COLO668 (cell line): ENCODE measurements at regions not wholly inside any gene's neighbourhood (a gene's known extent, or its start where the extent isn't known, plus 50 kb on each side); places are given as distances from the start of the nearest gene placed in this dataset.
A peak's percentile ranks its signal among the peaks of the same experiment; 100 is the strongest.

Source experiments
- DNase-seq: peaks from one replicate; lab custom pipeline; 2025; ENCODE audit not compliant: unreplicated experiment; lab: John Stamatoyannopoulos, UW

DNA sequence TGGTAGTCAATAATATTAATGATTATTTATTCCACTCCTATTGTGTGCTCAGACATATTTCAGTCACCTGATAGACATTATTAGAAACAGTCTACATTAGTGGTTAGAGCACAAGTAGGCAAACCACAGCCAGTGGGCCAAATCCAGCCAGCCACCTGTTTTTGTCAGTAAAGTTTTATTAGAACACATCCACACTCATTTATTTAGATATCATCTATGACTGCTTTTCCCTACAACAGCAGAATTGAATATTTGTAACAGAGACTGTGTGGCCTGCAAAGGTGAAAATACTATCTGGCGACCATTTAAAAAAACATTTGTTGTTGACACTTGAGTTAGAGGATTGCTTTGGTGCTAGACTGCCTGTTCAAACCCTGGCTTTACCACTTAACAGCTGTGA is 220.0 kb upstream of the ZFP64 start:
- no peak for DNase-seq

DNA sequence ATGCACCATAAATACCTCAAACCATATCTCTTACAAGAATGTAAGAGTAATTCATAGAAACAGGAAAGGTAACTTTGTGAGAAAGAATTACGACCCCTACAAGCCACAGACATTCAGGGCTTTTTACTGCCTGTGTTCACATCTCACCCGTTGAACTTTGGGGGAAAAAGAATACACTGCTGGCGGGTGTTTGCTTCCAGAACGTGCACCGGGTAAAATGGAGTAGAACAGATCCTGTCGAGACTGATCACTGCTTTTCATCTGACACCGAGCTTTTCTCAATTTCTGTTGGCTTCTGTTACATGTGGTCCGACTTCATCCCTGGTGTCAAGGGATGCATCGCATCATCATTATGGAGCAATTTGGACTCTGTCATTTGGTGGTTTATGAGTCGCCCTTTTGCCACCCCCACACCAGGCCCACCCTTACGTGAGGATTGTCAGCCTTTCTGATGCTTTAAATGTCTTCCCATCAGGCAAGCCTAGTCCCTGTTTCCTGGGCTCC is 219.2 kb upstream of the ZFP64 start:
- DNase-seq, result no peak

DNA sequence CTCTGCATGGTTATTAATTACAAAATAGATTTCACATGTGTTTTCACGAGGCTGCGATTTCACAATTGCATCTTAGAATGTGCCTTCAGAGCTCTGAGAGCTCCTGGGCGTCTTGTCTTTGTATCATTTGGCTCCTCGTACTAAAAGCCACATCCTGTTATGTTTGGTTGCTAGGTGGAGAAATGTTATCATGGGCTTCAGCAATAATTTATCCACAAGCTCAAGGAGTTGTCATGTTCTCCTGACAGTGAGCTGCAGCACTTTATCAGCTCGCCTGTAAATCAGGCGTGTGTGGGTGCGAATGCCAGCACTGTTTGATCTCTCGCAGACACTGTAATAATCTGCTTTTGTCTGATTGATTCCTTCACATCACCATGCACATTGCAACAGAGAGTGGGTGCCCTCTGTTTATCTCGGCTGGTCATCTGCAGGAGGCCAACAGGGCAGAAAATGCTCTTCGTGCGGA is 218.6 kb upstream of the ZFP64 start:
- DNase-seq, result no peak

DNA sequence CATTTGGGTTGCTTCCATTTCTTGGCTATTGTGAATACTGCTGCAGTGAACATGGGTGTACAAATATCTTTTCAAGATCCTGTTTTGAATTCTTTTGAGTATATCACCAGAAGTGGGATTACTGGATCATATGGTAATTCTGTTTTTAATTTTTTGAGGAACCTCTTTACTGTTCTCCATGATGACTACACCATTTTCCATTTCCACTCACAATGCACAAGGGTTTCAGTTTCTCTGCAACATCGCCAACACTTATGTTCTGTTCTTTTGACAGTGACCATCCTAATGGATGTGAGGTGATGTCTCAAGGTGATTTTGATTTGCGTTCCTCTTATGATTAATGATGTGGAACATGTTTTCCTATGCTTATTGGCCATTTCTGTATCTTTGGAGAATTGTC is 214.4 kb upstream of the ZFP64 start:
- DNase-seq, result no peak

DNA sequence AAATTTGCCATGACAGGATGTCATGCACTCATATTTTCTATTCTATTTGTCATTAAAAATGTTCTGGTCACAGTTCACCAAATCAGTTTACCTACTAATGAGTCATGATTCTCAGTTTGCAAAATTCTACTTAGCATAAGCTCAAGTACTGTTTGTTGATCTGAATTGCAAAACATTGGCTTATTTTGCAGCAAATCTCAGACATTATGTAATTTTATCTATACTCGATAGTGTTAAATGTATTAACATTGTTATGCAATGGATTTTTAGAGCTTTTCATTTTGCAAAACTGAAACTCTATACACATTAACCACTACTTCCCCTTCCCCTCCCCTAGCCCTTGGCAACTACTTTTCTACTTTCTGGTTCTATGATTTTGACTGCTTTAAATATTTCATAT is 213.8 kb upstream of the ZFP64 start:
- DNase-seq, result no peak

DNA sequence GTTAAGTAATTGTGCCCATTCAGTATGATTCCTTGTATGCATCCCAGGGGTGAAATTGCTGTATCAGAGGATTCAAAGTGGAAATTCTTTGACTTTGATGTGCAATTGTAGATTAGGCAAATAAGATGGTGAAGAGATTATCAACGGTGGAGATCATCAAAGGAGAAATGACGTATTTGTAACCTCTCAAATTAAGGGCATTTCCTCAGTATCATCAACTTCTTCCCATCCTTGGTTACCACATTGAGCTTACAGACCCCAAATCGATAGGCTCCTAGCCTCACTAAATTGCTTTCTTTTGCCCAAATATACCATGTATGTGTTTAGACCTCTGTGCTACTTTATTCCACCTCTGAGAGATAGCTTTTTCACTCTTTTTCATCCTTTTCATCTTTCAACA is 213.1 kb upstream of the ZFP64 start:
- no peak for DNase-seq

DNA sequence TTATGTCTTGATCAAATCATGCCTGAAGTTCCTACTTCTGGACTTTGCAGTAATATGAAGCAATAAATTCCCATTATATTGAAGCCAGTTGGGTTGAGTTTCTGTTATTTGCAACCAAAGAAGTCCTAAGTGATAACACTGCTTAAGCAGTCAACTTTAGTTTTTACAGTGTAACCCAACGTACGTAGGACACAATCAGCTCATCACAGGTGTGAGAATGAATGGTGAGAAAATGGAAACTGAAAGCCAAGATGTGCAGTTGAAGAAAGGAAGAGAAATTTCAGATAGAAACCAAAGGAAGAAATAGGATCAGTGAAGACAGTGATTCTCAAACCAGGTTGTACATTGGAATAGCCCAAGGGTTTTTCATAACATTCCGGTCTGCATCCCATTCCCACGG is 211.4 kb upstream of the ZFP64 start:
- no peak for DNase-seq

DNA sequence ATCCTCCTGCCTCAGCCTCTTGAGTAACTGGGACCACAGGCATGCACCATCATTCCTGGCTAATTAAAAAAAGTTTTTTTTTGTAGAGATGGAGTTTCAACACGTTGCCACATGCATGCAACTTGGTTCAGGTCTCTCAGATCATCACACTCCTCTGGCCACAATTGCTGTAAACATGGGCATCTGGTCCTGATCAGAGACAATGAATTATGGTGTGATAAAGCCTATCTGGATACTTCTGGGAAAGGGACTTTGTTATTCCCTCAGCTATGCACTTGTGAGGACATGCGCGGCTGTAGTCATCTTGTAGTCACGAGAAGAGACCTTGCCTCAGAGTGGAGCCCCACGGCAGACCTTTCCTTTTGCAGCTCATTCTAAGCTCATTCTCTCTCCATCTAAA is 210.9 kb upstream of the ZFP64 start:
- DNase-seq, result no peak

DNA sequence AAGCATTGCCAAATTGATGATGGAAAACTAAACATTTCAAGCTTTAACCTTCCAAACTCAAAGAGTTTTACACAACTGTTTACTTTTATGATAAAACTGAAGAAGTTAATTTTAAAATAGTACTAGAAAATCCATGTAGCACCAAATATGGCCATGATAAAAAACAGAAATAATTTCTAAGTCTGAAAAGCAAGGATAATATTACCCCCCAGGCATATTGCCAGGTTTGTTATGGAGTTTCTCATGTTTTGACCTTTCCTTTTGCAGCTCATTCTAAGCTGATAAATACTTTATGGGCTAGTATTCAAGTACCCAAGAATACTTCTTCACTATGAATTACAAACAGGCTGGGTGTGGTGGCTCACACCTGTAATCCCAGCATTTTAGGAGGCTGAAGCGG is 209.9 kb upstream of the ZFP64 start:
- no peak for DNase-seq

DNA sequence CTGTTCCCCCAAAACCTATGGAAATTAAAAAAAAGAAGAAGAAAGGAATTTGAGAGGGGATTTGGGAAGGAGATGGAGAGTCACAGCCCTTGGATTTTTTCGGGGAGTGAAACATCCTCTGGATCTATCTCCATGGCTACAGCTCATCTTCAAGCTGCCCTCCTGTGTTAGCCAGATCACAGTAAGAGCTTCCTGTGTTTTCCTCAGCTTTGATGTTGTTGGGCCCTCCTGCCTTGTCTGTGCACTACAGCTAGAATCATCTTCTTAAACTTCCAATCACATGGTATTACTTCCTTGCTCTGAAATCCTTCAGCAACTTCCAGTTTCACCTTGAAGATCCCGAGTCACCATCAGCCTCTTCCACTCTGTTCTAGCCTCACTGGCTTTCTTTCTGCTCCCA is 207.8 kb upstream of the ZFP64 start:
- no peak for DNase-seq

DNA sequence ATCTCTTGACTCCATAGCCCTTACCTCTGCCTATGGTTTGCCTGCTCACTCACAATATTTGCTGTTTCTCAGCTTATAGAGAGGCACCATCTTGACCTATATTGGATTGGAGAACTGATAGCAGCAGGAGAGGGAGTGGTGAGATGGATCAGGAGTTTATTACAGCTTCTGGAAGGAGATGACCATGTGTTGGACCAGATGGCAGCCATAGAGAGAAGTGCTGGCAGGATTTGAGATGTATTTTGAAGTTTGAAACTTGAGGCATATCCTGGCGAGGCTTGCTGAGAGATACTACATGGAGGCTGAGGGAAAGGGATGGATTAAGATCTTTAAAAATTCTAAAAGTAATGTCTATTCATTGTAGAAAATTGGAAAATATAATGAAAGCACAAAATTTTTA is 198.0 kb upstream of the ZFP64 start:
- DNase-seq, result no peak

DNA sequence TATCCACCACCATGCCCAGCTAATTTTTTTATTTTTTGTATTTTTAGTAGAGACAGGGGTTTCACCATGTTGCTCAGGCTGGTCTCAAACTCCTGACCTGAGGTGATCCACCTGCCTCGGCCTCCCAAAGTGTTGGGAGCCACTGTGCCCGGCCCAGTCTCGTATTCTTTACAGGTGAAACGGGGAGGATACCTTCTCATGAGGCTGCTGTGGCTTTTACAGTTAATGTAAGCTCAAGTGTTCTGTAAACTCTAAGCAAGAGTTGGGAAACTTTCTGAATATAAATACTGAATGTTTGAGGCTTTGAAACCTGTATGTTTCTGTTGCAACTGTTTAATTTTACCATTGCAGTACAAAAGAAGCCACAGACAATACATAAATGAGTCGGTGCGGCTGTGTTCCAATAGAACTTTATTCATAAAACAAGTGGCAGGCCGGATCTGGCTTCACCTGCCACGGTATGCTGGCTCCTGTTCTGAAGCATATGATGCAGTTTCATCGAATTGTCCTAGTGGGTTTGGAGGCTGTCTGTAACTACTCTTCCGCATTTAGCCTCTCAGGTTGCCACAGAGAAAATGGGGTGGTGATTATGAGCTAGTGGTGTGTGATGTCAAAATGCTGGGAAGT is 192.5 kb upstream of the ZFP64 start:
- no peak for DNase-seq

DNA sequence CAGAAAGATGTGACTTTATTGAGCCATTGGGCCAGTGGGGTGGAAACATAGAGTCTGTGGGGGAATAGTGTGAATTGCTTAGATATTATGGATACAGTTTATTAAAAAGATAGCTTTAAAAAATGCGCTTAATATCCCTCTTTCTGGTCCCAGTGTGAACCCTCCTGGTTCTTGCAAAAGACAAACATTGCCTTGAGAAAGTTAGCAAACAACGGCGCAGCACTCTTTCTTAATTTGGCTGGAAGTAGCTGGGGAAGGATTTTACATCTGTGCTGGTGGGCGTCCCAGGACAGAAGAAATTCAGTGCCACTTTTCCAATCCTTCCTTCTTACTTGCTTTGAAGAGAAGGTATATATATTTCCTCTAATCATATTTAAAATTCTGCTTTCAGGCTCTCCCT is 191.4 kb upstream of the ZFP64 start:
- no peak for DNase-seq

DNA sequence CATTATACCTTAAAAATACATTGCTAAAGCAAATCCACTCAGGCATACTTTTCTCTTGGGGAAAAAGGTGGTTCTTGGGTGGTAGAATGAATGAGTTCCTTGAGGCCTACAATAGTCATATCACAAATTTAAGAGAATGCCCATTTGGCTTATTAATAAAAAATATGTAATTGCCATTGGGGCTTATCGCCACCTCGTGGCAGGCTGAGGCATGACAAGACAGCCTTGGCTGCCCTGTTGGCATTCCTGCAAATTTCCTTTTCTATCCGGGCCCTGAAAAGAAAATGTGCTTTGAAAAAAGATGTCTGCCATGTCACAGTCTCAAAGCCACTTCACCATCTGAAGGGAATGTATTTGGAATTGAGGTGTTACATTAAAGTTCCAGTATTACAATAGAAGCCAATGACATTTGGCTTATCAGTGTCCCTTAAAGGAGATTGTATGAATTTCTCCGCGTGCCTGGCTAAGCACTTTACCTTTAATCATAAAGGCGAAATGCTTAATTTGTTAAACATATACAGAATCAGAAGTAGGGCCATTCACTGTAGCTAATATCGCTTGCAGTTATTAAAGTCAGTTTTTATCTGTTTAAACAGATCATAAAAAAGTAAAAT is 188.3 kb upstream of the ZFP64 start:
- DNase-seq, result peak; percentile 15

DNA sequence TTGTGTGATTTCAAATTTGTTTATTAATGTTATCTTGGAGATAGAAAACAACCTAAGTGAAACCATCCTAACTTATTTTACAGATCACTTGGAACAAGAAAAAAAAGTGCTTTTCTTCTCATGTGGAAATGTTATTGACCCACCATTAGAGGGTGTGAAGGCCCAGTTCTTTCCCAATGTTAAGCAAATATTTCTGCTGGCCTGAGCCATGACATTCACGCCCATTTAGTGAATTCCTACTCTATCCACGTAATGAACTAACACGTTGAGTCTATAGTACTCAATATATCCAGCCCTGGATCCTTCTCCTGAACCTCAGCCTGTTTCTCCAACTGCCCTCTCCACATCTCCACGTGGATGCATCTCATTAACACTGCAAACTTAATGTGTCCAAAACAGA is 180.6 kb upstream of the ZFP64 start:
- no peak for DNase-seq

DNA sequence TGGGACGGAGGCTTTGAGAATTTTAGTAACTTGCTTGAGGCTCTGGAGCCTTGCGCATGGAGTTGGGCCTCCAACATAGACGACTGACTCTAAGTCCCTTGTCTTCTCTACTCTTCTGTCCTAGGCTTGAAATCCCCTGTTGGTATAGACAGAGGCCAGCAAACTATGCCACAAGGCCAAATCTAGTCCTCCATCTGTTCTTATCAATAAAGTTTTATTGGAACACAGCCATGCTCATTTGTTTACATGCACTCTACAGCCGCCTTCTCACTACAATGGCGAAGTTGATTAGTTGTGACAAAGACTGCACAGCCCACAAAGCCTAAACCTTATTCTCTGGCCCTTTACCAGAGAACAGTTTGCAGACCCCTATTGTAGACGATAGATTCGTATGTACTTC is 174.1 kb upstream of the ZFP64 start:
- no peak for DNase-seq

DNA sequence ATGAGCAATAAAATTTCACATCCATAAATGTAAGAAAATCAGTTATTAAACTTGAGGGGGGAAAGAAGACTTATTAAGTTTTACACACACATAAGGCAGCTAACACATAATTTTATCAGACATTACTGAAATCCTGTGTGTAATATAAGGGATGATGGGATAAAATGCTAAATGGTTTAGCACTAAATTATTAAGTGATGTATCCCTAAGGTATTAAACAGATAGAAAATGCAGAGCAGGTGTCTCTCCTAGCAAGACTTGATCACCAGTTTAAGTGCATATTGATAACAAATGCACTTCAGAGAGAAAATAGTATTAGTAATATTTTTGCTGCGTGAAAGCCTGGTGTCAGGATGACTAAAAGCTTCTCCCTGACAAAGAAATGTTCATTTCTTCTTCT is 172.8 kb upstream of the ZFP64 start:
- DNase-seq, result no peak

DNA sequence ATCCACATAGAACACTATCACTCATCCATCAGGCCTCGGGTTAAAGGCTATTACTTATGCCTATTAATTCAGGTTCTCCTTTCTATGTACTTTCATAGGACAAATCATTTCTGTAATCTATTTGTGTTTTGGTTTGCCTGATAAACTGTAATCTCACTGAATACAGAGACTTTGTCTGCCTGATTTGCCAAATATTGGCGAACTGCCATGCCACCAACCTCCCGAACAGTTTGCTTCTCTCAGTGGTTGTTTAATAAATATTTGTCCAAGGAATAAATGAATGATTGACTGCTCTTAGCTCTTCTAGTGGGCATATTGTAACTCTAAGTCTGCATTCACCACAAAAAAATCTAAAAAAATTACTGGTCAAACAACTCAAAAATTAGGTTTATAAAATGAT is 170.1 kb upstream of the ZFP64 start:
- no peak for DNase-seq

DNA sequence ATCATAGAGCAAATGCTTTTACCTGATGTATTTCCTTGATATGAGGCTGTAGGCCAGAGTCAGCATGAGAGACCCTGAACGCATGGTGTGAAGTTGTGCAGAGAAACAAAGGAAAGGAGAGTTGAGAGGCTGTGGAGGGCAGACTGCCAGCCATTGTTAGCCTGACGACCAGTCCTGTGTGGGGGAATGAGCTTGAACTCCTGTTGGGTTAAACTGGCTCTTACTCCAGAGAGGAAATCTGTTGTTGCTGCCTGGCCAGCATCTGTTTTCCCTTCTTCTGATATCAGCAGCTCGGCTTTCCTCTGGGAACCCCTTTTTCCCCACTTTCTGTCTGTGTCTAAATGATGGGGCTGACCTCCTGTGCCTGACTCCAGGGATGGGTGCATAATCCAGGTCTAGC is 158.2 kb upstream of the ZFP64 start:
- DNase-seq, result no peak

DNA sequence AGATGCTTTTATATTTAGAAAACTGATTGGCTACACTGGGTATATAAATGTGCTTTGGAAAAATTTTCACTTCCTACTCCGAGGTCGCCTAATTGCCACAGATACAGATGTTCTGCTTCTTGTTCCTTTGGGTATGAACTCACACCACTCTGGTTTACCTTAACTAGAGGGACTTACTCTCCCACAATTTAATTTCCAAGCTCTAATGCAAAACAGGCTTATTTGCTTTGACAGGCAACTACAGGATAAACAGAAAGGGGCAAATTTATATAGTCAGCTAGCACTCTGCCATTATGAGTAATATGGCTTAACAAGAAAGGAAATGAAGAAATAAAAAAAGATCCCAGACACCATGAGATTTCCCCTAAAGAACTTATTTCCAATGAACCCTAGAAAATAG is 156.9 kb upstream of the ZFP64 start:
- no peak for DNase-seq

DNA sequence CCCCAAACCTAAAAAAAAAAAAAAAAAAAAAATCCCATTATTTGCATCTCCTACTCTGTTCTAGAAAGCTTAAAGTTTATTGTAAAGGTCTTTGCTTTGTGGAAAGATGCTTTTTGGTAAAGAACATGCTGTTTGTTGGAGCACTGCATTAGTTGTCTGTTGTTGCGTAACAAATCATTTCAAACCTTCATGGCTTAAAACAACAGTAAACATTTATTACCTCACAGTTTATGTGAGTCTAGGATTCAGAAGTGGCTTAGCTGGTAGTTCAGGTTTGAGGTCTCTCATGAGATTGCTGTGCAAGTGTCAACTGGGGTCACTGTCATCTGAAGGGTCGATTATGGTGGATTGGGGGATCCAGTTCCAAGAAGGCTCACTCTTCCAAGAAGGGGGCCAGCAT is 155.2 kb upstream of the ZFP64 start:
- DNase-seq, result no peak

DNA sequence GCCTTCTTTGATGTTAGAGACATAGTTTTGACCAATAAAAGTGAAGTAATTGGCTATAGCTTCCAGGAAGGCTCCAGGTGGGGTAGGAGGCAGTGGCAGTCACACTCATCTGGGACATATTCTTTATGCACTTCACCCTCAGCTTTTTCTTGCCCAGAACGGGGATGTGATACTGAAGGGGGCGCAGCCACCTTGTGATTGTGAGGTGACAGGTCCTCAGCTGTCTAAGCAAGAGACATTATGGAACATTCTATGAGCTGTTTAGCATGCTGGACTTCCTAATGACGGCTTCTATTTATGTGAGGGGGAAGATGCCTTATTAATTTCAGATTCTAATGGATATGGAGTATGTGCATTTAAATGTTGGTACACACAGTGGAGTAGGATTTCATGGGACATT is 151.3 kb upstream of the ZFP64 start:
- DNase-seq, result no peak

DNA sequence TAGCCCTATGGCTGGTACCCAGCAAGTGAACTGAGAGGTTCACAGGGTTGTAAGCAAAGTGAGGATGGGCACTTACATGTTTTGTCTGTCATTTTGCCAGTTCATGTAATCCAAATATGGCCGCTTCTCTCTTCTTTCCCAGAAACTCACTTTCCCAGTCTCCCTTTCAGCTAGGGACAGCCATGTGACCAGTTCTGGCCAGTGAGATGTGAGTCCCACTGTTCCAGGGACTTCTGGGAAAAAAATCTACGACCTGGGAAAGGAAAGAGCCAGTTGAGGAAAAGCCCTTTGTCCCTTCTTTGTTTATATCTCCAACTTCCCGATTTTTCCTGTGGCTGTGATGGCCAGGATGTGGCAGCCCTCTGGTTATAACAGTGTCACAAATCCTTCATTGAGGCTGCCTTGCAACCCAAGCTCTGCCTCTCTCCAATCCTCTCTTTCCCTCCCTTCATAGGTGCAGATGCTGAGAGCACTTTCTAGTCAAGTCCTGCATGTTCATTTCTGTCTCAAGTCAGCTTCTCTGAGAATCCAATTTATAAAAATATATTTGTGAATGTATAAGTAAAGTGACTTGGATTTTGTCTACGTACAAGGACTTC is 148.6 kb upstream of the ZFP64 start:
- DNase-seq, result no peak
